Small intestine (tissue), 7 donors: ENCODE measurements at regions not wholly inside any gene's neighbourhood (a gene's known extent, or its start where the extent isn't known, plus 50 kb on each side); places are given as distances from the start of the nearest gene placed in this dataset.

Experiments
- DNase-seq, 2 donors: peaks; one replicate each; pipeline versions ENCODE4 v3.0.0 to v3.0.0-alpha.2; 2013
- FAIRE-seq: peaks from 2 replicates; lab custom pipeline; 2012; peaks lifted over from hg19 to GRCh38; lab: Jason Lieb, UNC
- H3K27ac ChIP-seq, 3 donors: one replicate each; pipeline ENCODE4 v1.5.1; 2013; ENCODE audit warnings: low read length in 2 of 3, mild to moderate bottlenecking in 2 of 3, control low read depth in 1 of 3, inconsistent platforms in 1 of 3, low read depth in 1 of 3, moderate library complexity in 1 of 3
- H3K27me3 ChIP-seq, 3 donors: one replicate each; pipeline ENCODE4 v1.6.1; 2013; ENCODE audit warnings: low read length in 3 of 3, inconsistent platforms in 1 of 3; ENCODE audit not compliant: control insufficient read depth in 3 of 3, insufficient read depth in 3 of 3
- H3K36me3 ChIP-seq, 3 donors: one replicate each; pipeline ENCODE4 v1.6.1; 2013; ENCODE audit warnings: low read length in 3 of 3, inconsistent platforms in 1 of 3, low read depth in 1 of 3, mild to moderate bottlenecking in 1 of 3, moderate library complexity in 1 of 3; ENCODE audit not compliant: control insufficient read depth in 3 of 3, insufficient read depth in 2 of 3
- H3K4me1 ChIP-seq, 3 donors: one replicate each; pipeline ENCODE4 v1.6.1; 2013; ENCODE audit warnings: low read length in 2 of 3, inconsistent platforms in 1 of 3, low read depth in 1 of 3, mild to moderate bottlenecking in 1 of 3, moderate library complexity in 1 of 3; ENCODE audit not compliant: control insufficient read depth in 3 of 3, insufficient read depth in 2 of 3
- H3K4me3 ChIP-seq, 3 donors: one replicate each; pipeline ENCODE4 v1.5.1; 2013; ENCODE audit warnings: low read length in 3 of 3, control low read depth in 1 of 3, inconsistent platforms in 1 of 3, low read depth in 1 of 3, mild to moderate bottlenecking in 1 of 3, moderate library complexity in 1 of 3
- H3K9me3 ChIP-seq, 2 donors: one replicate each; pipeline ENCODE4 v1.6.1; 2013; ENCODE audit warnings: low read depth in 1 of 2, low read length in 1 of 2; ENCODE audit not compliant: control insufficient read depth in 2 of 2, insufficient read depth in 1 of 2
- WGBS, 3 donors: extraction: QIAGEN DNeasy Blood & Tissue Kit; methylation state at CpG; one replicate each; pipeline ENCODE4 v1.1.7; 2013; 5-methylcytosine and 5-hydroxymethylcytosine counted together
- donor health status: healthy with polysubstance abuse.
- donor health status: control.
- donor health status: control.
- donor health status: Bipolar disorder and iron deficiency.
- donor health status: healthy.

DNA sequence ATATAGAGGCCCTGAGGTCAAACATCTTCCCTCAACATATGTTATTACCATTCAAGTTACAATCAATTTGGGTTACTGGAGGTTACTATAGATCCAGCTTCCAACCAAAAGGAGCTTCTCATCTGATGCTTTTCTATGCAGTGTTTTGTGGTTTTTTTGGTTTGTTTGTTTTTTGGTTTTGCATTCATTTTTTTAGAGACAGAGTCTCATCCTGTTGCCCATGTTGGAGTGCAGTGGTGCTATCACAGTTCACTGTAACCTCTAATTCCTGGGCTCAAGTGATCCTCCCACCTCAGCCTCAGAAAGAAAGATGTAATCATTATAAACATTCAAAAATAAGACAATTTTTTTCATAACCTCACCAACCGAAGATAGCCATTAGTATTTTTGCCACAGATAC lies 124.4 kb upstream of the JARID2 start:
- FAIRE-seq (no peak), DNase-seq (no peak)
- Histone ChIP-seq H3K4me3 (no peak overlapping the region), H3K9me3 (no peaks in the 10 kb centered on the region), H3K27ac (no peak overlapping the region), H3K36me3 (no peaks in the 10 kb centered on the region), H3K27me3 (no peaks in the 10 kb centered on the region), H3K4me1 (no peaks in the 10 kb centered on the region)
- 79 to 97% (median 90%) methylated on average over 1 of the region's 1 CpG for WGBS, 3 donors

DNA sequence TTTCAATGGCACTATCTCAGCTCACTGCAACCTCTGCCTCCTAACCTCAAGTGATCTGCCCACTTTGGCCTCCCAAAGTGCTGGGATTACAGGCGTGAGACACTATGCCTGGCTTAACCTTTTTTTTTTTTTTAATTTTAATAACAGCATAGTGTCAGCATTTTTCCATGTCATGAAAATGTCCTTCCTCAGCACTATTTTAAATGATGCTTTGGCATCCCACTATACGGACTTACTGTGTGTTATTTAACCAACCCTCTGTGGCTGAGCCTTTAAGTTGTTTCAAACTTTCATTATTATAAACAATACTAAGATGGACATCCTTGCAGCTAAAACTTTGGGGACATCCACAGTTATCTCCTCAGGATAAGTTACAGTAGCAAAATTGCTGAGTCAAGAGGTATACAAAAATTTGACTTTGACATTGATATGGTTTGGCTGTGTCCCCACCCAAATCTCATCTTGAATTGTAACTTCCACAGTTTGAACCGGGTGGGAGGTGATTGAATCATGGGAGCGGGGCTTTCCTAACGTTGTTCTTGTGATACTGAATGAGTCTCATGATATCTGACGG lies 123.8 kb upstream of the JARID2 start:
- Histone ChIP-seq H3K4me3 (no peak overlapping the region), H3K36me3 (no peaks in the 10 kb centered on the region), H3K9me3 (no peaks in the 10 kb centered on the region), H3K4me1 (no peaks in the 10 kb centered on the region), H3K27me3 (no peaks in the 10 kb centered on the region), H3K27ac (no peak overlapping the region)
- FAIRE-seq (no peak), DNase-seq (no peak)
- 91 to 94% (median 91%) methylated on average over 6 of the region's 6 CpGs for WGBS, 3 donors

DNA sequence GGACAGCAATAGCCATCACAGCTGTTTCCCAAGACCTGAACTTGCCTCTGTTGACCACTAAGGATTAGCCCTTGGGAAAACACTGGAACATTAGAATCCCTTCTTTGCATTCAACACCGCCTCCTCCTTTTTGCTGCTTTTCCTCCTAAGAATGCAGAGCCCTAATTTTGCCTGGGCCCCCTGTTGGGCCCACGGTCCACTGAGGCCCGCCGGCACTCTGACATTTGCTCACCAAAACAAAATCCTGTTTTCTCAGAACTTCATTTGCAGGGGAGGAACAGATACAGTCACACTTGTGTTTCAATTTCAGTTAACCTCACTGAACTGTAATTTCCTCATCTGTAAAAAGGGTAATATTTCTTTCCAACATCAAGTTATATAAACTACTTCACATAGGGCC lies 116.0 kb upstream of the JARID2 start:
- no peaks in the 10 kb centered on the region for H3K4me1 ChIP-seq
- no peak for FAIRE-seq

DNA sequence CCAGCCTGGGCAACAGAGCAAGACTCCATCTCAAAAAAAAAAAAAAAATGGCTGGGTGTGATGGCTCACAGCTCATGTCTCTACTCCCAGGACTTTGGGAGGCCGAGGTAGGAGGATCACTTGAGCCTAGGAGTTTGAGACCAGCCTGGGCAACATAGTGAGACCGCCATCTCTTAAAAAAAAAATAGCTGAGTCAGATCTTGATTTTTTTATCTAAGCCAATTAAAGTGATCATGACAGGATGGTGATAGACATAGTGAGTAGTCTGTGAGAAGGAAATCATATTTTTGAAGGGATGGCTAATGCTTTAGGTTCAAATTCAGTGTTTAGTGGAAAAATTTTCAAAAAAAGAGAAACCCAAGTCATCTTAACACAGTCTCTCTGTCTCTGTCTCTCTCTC lies 114.6 kb upstream of the JARID2 start:
- Histone ChIP-seq H3K36me3 (no peaks in the 10 kb centered on the region), H3K9me3 (no peaks in the 10 kb centered on the region), H3K4me3 (no peak overlapping the region), H3K27ac (no peak overlapping the region), H3K4me1 (no peaks in the 10 kb centered on the region), H3K27me3 (no peaks in the 10 kb centered on the region)
- 89 to 98% (median 97%) methylated on average over 2 of the region's 2 CpGs for WGBS, 3 donors
- FAIRE-seq = no peak
- DNase-seq = no peak

More for the DNA sequence above, 116.0 kb upstream of the JARID2 start:
- no peak for DNase-seq
- H3K4me3 ChIP-seq = no peak overlapping the region
- H3K9me3 ChIP-seq = no peaks in the 10 kb centered on the region
- no peaks in the 10 kb centered on the region for H3K36me3 ChIP-seq
- WGBS, 3 donors = 58 to 85% (median 76%) methylated on average over 4 of the region's 4 CpGs
- no peaks in the 10 kb centered on the region for H3K27me3 ChIP-seq
- H3K27ac ChIP-seq = no peak overlapping the region

DNA sequence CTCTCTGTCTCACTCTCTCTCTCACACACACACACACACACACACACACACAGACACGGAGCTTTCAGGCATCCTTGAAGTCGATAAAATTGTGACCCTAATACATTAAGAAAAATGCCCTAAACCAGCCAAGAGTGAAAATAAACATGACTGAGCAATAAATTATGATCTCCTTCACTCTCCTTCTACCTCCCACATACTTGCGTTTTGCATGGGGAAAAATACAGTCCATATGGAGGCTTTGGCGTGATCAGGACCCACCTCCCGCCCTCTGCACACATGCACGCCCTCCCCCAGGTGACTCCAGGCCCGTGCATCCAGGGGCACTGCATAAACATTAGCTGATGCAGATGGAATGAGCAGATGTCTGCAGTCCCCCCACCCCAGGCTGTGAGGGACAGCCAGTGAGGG lies 114.2 kb upstream of the JARID2 start:
- Histone ChIP-seq H3K4me1 (no peaks in the 10 kb centered on the region), H3K9me3 (no peaks in the 10 kb centered on the region), H3K4me3 (no peak overlapping the region), H3K27me3 (no peaks in the 10 kb centered on the region), H3K36me3 (no peaks in the 10 kb centered on the region), H3K27ac (no peak overlapping the region)
- no peak for FAIRE-seq
- no peak for DNase-seq
- 67 to 86% (median 81%) methylated on average over 7 of the region's 7 CpGs for WGBS, 3 donors

DNA sequence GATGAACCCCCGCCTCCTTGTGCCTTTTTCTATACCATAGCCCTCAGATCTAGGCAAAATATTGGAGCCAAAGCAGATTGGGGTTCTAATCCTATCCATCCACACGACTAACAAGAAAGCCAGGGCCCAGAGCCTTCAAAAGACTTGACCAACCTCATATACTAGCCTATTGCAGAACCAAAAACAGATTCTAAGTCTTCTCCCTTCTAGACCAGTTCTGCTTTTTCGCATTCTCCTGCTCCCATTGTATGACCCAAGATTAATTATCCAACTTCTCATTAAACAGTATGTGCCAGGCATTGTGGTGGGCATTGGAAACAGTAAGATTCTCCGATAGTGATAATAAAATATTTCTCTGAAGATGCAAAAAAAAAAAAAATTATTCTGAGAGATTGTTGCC lies 113.7 kb upstream of the JARID2 start:
- Histone ChIP-seq H3K4me3 (no peak overlapping the region), H3K36me3 (no peaks in the 10 kb centered on the region), H3K27ac (no peak overlapping the region), H3K9me3 (no peaks in the 10 kb centered on the region), H3K27me3 (no peaks in the 10 kb centered on the region), H3K4me1 (no peaks in the 10 kb centered on the region)
- DNase-seq (no peak), FAIRE-seq (no peak)
- WGBS, 3 donors = 84 to 96% (median 88%) methylated on average over 4 of the region's 4 CpGs

DNA sequence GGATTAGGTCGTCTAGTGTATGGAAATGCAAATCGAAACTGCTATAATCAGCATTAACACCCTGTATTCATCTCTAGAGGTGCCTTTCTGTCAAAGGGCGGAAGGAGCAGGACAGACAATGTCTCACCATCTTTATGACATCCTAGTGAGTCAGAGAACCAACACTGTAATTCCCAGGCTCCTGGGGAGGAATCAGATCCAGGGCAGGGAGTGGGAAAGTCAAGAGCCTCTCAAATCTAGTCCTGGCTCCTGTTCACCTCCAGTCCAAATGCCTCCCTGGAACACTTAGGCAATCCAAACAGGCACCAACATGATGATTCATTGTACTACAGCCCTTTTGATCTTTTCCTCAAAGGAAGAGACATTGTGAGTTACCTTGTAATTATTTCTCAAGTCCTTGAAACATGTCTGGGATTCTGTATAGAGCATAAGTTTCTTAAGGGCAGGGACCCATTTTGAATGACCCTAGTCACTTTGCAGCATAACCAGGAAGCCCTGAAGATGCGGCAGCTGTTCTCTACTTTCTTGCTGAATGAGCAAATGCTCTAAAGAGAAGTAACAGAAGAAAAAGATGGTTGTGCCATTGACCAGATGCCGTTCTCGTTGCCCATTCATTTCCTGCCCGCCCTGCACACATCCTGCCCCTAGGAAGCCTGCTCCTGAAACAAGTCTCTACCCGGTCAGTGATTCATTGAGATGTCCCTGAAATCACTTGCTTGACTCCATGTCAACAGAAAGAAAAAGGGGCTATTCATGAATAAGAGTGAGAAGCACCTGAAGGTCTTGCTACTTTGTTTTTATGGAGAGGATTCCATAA lies 112.8 kb upstream of the JARID2 start:
- peak; percentile 16 to 27 for DNase-seq
- FAIRE-seq = no peak
- no peaks in the 10 kb centered on the region for H3K9me3 ChIP-seq

DNA sequence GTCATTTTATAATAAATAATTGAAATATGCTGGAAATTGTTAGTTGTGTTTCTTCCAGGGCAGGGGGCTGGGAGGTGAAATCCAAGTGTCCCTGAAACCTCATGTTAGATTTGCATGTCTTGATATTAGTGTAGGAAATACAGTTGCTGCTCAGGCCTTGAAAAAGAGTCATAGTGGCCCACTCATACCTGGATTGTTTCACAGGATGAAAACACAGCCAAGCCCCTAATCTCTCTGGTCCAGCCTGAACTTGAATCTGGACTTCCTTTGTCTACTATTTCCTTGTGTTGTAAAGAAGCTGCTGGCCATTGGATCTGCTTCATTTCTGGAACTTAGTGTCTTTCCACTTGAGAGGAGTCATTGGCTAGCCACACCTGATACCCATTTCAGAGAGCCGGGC lies 108.8 kb upstream of the JARID2 start:
- no peak for FAIRE-seq
- Histone ChIP-seq H3K9me3 (no peaks in the 10 kb centered on the region), H3K4me1 (no peaks in the 10 kb centered on the region), H3K4me3 (no peak overlapping the region), H3K36me3 (no peaks in the 10 kb centered on the region), H3K27ac (no peak overlapping the region), H3K27me3 (no peaks in the 10 kb centered on the region)
- WGBS, 3 donors = 97 to 100% (median 100%) methylated on average over 1 of the region's 1 CpG
- no peak for DNase-seq

More for the DNA sequence above, 112.8 kb upstream of the JARID2 start:
- no peak overlapping the region for H3K4me3 ChIP-seq
- no peaks in the 10 kb centered on the region for H3K36me3 ChIP-seq
- H3K4me1 ChIP-seq = no peaks in the 10 kb centered on the region
- WGBS, 3 donors = 71 to 81% (median 73%) methylated on average over 8 of the region's 8 CpGs
- no peaks in the 10 kb centered on the region for H3K27me3 ChIP-seq
- no peak overlapping the region for H3K27ac ChIP-seq
